SU-DHL-6 (cell line): ENCODE measurements at regions not wholly inside any gene's neighbourhood (a gene's known extent, or its start where the extent isn't known, plus 50 kb on each side); places are given as distances from the start of the nearest gene placed in this dataset.
"Not testable (repeated sequence)": the region's sequence is repeated elsewhere in the genome, so short reads cannot be mapped to it uniquely, and the experiment has no call there.

Experiments
- H2AFZ ChIP-seq: fragments of 200-600 bp; sonication (generic); 2 replicates; pipeline ENCODE4 v1.6.1; 2014; ENCODE audit warnings: low read depth, mild to moderate bottlenecking, moderate library complexity, mixed read lengths, antibody characterized with exemption, low read length; ENCODE audit not compliant: severe bottlenecking
- H3F3A ChIP-seq: fragments of 200-600 bp; shearing (Covaris generic); 2 replicates; pipeline ENCODE4 v1.6.0; 2016; ENCODE audit warnings: antibody characterized with exemption, mild to moderate bottlenecking; ENCODE audit not compliant: insufficient read depth
- H3K27ac ChIP-seq: fragments of 200-600 bp; sonication (generic); 2 replicates; pipeline ENCODE4 v1.5.1; 2016; ENCODE audit warnings: low read depth, mild to moderate bottlenecking, low read length, moderate library complexity, mixed read lengths
- H3K27me3 ChIP-seq: fragments of 200-600 bp; sonication (generic), shearing (Covaris generic); 2 replicates; pipeline ENCODE4 v1.6.0; 2014; ENCODE audit warnings: mild to moderate bottlenecking, low read length
- H3K36me3 ChIP-seq: fragments of 200-600 bp; sonication (generic); 2 replicates; pipeline ENCODE4 v1.6.1; 2014; ENCODE audit warnings: mild to moderate bottlenecking, low read length, mixed read lengths
- H3K4me2 ChIP-seq: fragments of 300-600, 200-600 bp; shearing (Covaris generic), sonication (generic); 2 replicates; pipeline ENCODE4 v1.6.0; 2014; ENCODE audit warnings: low read length, low read depth, mild to moderate bottlenecking; ENCODE audit not compliant: poor library complexity, severe bottlenecking
- H3K4me3 ChIP-seq: fragments of 200-600 bp; sonication (generic); 2 replicates; pipeline ENCODE4 v1.5.1; 2014; ENCODE audit warnings: antibody characterized with exemption, low read length, mild to moderate bottlenecking, mixed read lengths; ENCODE audit not compliant: insufficient read depth, poor library complexity, severe bottlenecking
- H3K79me2 ChIP-seq: fragments of 200-600 bp; sonication (generic); 2 replicates; pipeline ENCODE4 v1.6.1; 2014; ENCODE audit warnings: mild to moderate bottlenecking, low read length, moderate library complexity; ENCODE audit not compliant: insufficient read depth
- H3K9ac ChIP-seq: fragments of 200-600 bp; sonication (generic); 2 replicates; pipeline ENCODE4 v1.7.0; 2014; ENCODE audit warnings: mild to moderate bottlenecking, low read length
- H3K9me2 ChIP-seq: fragments of 200-600 bp; sonication (generic); replicated peaks from 2 replicates; pipeline ENCODE4 v1.6.1; 2014; ENCODE audit warnings: low read length; ENCODE audit not compliant: insufficient read depth
- H3K9me3 ChIP-seq: fragments of 200-600 bp; sonication (generic); 2 replicates; pipeline ENCODE4 v1.6.1; 2014; ENCODE audit warnings: low read length, mixed read lengths; ENCODE audit not compliant: insufficient read depth
- H4K20me1 ChIP-seq: fragments of 200-600 bp; sonication (generic); 2 replicates; pipeline ENCODE4 v1.6.1; 2014; ENCODE audit warnings: low read depth, mild to moderate bottlenecking, antibody characterized with exemption, low read length, moderate library complexity, mixed read lengths
- EZH2phosphoT487 ChIP-seq: fragments of 200-600 bp; sonication (generic), shearing (Covaris generic); conservative IDR thresholded peaks from 2 replicates; pipeline ENCODE4 v1.6.1; 2018; ENCODE audit warnings: mild to moderate bottlenecking, antibody characterized with exemption, low read length, moderate library complexity, mixed read lengths
- TF ChIP-seq, protein P1 (sequence below): fragments of 200-600 bp; sonication (generic); IDR thresholded peaks from one replicate; pipeline ENCODE4 v1.5.1; 2017; ENCODE audit warnings: antibody characterized with exemption, mild to moderate bottlenecking, low read length, moderate library complexity; ENCODE audit not compliant: insufficient read depth, poor library complexity, severe bottlenecking

DNA sequence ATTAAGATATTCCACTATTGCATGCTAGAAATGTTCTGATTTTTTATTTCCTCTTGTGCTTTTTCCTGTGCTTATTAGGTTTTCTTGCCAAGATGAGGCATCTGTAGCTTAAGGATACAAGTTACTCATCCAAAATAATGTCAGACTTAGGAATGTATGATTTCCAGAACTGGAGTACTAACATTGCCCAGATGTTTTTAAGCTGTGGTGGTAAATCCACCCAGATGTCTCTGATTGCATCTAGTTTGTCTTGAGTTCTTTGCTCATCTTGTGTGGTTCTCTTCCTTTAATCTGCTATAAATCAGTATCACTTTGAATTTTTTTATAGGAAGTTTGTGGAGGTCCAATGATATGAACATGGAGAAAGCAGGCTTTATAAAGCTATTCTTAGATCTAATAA lies 337.5 kb upstream of the ZNF608 start:
- Histone ChIP-seq H3K27ac (no peak overlapping the region), H3K4me2 (no peak overlapping the region), H3K36me3 (peaks cover 5% of the 10 kb centered on the region; the same call in 1 of the 2 replicates), H3K79me2 (no peaks in the 10 kb centered on the region), H2AFZ (no peak overlapping the region), H3K4me3 (no peak overlapping the region), H3K27me3 (no peaks in the 10 kb centered on the region), H4K20me1 (no peaks in the 10 kb centered on the region), H3K9me3 (no peaks in the 10 kb centered on the region), H3K9ac (no peak overlapping the region), H3K9me2 (no peaks in the 10 kb centered on the region), H3F3A (no peaks in the 10 kb centered on the region)
- TF ChIP-seq EZH2phosphoT487: no peak
- TF ChIP-seq, protein P1, sequence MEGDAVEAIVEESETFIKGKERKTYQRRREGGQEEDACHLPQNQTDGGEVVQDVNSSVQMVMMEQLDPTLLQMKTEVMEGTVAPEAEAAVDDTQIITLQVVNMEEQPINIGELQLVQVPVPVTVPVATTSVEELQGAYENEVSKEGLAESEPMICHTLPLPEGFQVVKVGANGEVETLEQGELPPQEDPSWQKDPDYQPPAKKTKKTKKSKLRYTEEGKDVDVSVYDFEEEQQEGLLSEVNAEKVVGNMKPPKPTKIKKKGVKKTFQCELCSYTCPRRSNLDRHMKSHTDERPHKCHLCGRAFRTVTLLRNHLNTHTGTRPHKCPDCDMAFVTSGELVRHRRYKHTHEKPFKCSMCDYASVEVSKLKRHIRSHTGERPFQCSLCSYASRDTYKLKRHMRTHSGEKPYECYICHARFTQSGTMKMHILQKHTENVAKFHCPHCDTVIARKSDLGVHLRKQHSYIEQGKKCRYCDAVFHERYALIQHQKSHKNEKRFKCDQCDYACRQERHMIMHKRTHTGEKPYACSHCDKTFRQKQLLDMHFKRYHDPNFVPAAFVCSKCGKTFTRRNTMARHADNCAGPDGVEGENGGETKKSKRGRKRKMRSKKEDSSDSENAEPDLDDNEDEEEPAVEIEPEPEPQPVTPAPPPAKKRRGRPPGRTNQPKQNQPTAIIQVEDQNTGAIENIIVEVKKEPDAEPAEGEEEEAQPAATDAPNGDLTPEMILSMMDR: no peak

DNA sequence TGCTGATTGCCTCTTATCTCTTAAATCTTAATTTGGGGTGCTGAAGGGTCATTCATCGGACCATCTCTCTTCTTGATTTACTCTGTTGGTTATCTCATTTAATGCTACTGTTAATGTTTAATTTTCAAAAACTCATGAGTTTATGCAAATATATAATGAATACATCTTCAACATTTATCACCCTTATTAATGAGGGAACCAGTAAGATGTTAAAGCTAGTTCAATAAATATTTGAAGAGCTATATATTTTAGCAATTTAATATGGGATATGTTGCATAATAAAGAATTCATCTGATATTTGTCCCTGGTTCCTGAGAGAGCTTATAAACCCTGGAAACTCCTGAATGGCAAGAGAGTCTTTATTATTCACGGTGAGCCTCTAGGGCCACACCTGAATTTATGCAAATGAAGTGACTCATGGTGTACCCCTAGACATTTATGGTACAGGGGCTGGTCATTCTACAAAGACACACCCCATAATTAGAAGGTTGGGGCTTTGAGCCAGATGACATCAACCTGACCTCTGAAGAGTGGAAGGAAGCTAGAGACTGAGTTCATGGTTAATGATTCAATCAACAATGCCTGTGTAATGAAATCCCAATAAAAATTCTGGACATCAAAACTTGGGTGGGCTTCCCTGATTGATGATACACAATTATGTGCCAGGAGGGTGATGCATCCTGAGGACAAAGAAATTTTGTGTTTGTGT lies 339.5 kb upstream of the ZNF608 start:
- TF ChIP-seq, protein P1: no peak
- TF ChIP-seq EZH2phosphoT487: no peak
- H2AFZ ChIP-seq: no peak overlapping the region
- H3K27ac ChIP-seq: no peak overlapping the region
- H3K36me3 ChIP-seq: peaks cover 5% of the 10 kb centered on the region; the same call in 1 of the 2 replicates
- no peaks in the 10 kb centered on the region for H3K79me2 ChIP-seq
- no peaks in the 10 kb centered on the region for H4K20me1 ChIP-seq
- no peaks in the 10 kb centered on the region for H3K9me3 ChIP-seq
- no peak overlapping the region for H3K4me3 ChIP-seq
- H3K27me3 ChIP-seq: no peaks in the 10 kb centered on the region
- H3F3A ChIP-seq: no peaks in the 10 kb centered on the region
- no peak overlapping the region for H3K4me2 ChIP-seq
- H3K9ac ChIP-seq: no peak overlapping the region
- H3K9me2 ChIP-seq: no peaks in the 10 kb centered on the region

DNA sequence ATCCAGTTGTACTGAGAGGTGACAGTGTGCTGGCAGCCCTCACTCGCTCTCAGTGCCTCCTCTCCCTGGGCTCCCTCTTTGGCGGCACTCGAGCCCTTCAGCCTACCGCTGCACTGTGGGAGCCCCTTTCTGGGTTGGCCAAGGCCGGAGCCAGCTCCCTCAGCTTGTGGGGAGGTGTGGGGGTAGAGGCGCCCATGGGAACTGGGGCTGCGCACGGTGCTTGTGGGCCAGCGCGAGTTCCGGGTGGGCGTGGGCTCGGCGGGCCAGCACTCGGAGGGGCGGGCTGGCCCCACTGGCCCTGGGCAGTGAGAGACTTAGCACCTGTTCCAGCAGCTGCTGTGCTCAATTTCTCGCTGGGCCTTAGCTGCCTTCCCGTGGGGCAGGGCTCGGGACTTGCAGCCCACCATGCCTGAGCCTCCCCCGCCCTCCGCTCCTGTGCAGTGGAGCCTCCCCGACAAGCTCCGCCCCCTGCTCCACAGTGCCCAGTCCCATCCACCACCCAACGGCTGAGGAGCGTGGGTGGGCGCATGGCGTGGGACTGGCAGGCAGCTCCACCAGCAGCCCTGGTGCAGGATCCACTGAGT lies 342.2 kb upstream of the ZNF608 start:
- H3F3A ChIP-seq: no peaks in the 10 kb centered on the region
- H3K9me2 ChIP-seq: no peaks in the 10 kb centered on the region

DNA sequence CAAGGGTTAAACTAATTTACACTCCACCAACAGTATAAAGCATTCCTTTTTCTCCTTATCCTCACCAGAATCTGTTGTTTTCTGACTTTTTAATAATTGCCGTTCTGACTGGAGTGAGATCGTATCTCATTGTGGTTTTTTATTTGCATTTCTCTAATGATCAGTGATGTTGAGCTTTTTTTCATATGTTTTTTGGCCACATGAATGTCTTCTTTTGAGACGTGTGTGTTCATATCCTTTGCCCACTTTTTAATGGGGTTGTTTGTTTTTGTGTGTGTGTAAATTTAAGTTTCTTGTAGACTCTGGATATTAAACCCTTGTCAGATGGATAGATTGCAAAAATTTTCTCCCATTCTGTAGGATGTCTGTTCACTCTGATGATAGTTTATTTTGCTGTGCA lies 345.7 kb upstream of the ZNF608 start:
- not testable (repeated sequence) for H3K9me3 ChIP-seq, H3K79me2 ChIP-seq, H3K27ac ChIP-seq, H3K36me3 ChIP-seq, H3K4me3 ChIP-seq, H3K9me2 ChIP-seq, H2AFZ ChIP-seq, H4K20me1 ChIP-seq, H3K9ac ChIP-seq, H3K27me3 ChIP-seq, H3F3A ChIP-seq, H3K4me2 ChIP-seq

More for the DNA sequence above, 342.2 kb upstream of the ZNF608 start:
- no peaks in the 10 kb centered on the region for H4K20me1 ChIP-seq
- H3K9ac ChIP-seq: no peak overlapping the region
- H3K36me3 ChIP-seq: peaks cover 5% of the 10 kb centered on the region; the same call in 1 of the 2 replicates
- H3K27me3 ChIP-seq: no peaks in the 10 kb centered on the region
- H3K79me2 ChIP-seq: no peaks in the 10 kb centered on the region
- H2AFZ ChIP-seq: no peak overlapping the region
- no peaks in the 10 kb centered on the region for H3K9me3 ChIP-seq
- H3K27ac ChIP-seq: no peak overlapping the region
- no peak overlapping the region for H3K4me3 ChIP-seq
- no peak for TF ChIP-seq EZH2phosphoT487
- TF ChIP-seq, protein P1: no peak
- H3K4me2 ChIP-seq: no peak overlapping the region
